Neural cell (in vitro differentiated cells): ENCODE measurements at regions not wholly inside any gene's neighbourhood (a gene's known extent, or its start where the extent isn't known, plus 50 kb on each side); places are given as distances from the start of the nearest gene placed in this dataset.

ENCODE experiments used
- CTCF ChIP-seq: fragments of 450-650 bp; IDR thresholded peaks from 2 replicates; pipeline ENCODE4 v1.5.1; 2014; ENCODE audit warnings: antibody characterized with exemption, mild to moderate bottlenecking, moderate library complexity; ENCODE audit not compliant: poor library complexity, severe bottlenecking
- EP300 ChIP-seq: fragments of 450-650 bp; conservative IDR thresholded peaks from 2 replicates; pipeline ENCODE4 v1.6.1; 2014; ENCODE audit warnings: antibody characterized with exemption, mild to moderate bottlenecking, moderate library complexity; ENCODE audit not compliant: poor library complexity, severe bottlenecking
- EZH2 ChIP-seq: fragments of 200-600, 300-800 bp; shearing (Covaris generic), sonication (generic); IDR thresholded peaks from 2 replicates; pipeline ENCODE4 v1.6.1; 2014; ENCODE audit warnings: antibody characterized with exemption, low read length, borderline replicate concordance, mild to moderate bottlenecking; ENCODE audit not compliant: insufficient read depth, poor library complexity, severe bottlenecking
- MXI1 ChIP-seq: fragments of 450-650 bp; conservative IDR thresholded peaks from 2 replicates; pipeline ENCODE4 v1.6.1; 2014; ENCODE audit warnings: antibody characterized with exemption, mild to moderate bottlenecking; ENCODE audit not compliant: poor library complexity, severe bottlenecking
- POLR2AphosphoS5 ChIP-seq: IDR thresholded peaks from 2 replicates; pipeline ENCODE4 v1.6.1; 2012
- RAD21 ChIP-seq: fragments of 450-650 bp; conservative IDR thresholded peaks from 2 replicates; pipeline ENCODE4 v1.6.1; 2014; ENCODE audit warnings: antibody characterized with exemption, mild to moderate bottlenecking, moderate library complexity
- REST ChIP-seq: IDR thresholded peaks from 2 replicates; pipeline ENCODE4 v1.6.1; 2012; ENCODE audit warnings: borderline replicate concordance
- SMC3 ChIP-seq: fragments of 450-650 bp; conservative IDR thresholded peaks from 2 replicates; pipeline ENCODE4 v1.6.1; 2014; ENCODE audit warnings: antibody characterized with exemption, mild to moderate bottlenecking, moderate library complexity; ENCODE audit not compliant: poor library complexity
- TAF1 ChIP-seq: IDR thresholded peaks from 2 replicates; pipeline ENCODE4 v1.6.1; 2012; ENCODE audit warnings: low read depth

GRCh38 chr1:185549906-185550305 lies 184.3 kb upstream of the HMCN1 start:
- TF ChIP-seq CTCF (no peak), SMC3 (no peak), TAF1 (no peak), REST (no peak), EP300 (no peak), EZH2 (no peak), POLR2AphosphoS5 (no peak), RAD21 (no peak), MXI1 (no peak)
